NOMO-1 (cell line): ENCODE measurements at regions not wholly inside any gene's neighbourhood (a gene's known extent, or its start where the extent isn't known, plus 50 kb on each side); places are given as distances from the start of the nearest gene placed in this dataset.
"Not testable (repeated sequence)": the region's sequence is repeated elsewhere in the genome, so short reads cannot be mapped to it uniquely, and the experiment has no call there.

Experiments
- DNase-seq, 2 experiments: peaks; one replicate each; lab custom pipeline; 2025; ENCODE audit not compliant: unreplicated experiment in 2 of 2; lab: John Stamatoyannopoulos, UW

DNA sequence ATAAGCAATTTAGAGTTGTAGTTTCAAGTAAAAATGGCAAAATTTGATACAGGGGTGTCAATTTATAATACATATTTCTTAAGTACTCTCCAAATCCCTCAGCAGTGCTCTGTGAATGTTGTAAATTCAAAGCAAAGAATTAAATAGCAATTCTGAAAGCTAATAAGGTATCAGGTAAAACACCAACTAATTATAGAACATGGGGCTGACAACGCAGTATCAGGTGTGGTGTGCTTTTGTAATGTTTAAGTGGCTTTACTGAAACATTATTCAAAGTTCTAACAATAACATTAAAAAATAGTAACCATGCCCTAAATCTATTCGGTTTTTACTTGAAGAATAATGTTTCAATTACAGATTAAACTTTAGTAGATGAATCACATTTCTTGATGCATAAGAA, 1271.2 kb upstream of the ADGRL2 start:
- no peak for DNase-seq

DNA sequence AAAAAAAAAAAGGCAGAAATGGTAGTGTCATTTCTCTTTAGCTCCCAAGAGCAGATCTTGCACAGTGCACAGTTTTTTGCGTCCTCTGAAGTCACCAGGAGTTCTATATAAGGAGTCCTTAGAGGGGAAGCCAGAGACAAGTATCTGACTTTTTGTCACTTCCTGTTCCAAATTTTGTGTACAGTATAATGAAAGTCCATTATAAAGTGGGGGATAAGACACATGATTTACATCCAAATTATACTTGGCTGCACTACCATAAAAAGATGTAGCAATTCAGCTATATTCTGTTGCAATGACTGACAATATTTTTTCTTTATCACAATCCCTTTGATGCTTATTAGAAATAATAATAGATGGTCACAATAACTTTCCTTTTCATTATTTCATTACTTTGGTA, 1276.9 kb upstream of the ADGRL2 start:
- peak; percentile 14 to 24 for DNase-seq

DNA sequence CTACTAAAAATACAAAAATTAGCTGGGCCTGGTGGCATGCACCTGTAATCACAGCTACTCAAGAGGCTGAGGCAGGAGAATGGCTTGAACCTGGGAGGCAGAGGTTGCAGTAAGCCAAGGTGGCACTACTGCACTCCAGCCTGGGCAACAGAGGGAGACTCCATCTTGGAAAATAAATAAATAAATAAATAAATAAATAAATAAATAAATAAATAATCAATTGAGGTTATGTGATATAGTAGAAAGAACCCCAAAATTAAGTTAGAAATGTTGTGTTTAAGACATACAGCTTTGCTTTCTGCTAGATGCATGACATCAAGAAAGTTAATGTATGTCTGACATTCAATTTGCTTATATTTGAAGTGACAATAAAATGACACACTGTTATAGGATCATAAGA, 1277.7 kb upstream of the ADGRL2 start:
- not testable (repeated sequence) for DNase-seq

DNA sequence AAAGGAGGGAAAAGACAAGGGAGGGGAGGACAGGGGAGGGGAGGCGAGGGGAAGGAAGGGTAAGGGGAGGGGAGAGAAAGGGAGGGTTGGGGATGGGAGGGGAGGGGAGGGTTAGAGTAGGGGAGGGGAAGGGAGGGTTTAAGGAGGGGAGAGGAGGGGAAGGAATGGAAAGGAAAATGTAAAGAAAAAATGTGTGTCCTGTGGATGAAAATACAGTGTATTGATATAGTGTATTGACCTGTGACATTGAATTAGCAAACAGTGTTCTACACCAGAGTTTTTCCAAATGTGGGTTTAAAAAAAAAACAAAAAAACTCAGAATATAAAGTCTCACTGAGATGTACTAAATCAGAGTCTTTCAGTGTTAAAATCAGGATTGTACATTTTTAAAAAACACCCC, 1279.8 kb upstream of the ADGRL2 start:
- no peak for DNase-seq

DNA sequence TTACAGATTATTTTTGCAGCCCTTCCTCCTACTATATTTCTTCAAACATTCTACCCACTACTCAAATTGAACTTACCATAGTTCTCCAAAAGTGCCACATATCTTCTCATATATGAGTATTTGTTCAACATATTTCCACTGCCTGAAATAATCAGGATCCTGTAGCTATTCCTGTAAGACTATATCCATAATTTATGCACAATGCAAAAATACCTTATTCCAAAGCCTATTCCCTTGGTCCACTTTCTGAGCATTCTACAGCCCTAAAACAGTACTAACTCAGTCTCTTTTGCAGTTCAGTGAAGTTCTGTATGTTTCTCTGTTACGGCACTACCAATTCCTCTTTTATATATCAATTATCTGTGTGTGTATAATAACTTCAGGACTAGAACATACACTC, 1283.7 kb upstream of the ADGRL2 start:
- no peak for DNase-seq

DNA sequence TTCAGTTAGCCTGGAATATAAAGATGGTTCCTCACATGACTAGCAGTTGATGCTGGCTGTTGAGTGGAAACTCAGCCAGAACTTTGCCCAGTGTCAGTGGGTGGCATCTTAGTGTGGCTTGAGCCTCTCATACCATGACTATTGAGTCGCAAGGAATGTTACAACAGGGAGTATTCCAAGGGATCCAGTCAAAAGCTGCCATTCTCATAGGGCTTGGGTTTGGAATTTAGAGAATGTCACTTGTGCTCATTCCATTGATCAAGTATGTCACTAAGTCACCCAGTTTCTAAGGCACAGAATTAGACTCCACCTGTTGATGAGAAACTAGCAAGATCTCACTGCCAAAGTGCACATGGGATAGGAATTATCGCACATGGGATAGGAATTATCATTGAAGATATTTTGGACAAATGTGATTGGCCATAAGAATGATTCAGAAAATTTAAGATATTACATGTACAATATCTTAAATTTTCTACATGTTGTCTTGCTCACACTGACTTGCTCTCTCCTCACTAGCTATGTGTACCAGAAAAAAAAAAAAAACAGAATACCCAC, 1290.7 kb upstream of the ADGRL2 start:
- DNase-seq = no peak

DNA sequence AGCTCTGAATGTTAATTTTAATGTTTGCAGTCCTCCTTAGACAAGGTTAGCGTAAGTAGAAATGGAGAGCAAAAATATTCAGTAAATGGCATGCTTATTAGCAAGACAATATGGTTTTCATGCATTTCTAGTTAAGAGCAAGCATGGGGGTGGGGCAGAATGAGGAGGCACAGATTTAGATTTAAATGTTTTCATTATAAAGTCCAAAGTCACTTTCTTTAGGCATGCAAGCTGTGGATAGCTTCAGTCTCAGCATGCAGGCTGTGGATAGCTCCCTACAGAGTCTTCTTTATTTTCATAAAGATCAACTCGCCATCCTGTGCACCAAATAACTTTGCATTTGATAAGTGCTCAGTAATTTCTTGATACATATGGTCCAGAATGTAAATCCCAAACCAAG, 1294.5 kb upstream of the ADGRL2 start:
- DNase-seq = no peak

DNA sequence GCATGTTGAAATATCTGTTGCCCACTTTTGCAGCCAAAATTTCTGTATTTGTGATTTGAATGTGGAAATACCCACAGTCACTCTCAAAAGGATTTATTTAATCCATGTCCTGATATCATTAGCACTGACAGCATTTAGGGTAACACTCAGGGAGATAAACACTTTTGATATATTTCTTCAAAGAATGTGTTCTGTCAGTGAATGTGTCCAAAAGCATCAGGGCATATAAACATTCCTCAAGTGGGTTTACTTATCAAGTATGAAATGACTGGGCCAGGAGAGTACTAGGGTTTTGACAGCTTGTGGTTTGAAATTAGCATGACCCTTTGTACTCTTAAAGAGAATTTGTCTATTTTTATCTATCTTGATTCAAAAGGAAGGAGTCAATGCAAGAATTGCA, 1302.1 kb upstream of the ADGRL2 start:
- DNase-seq = no peak

DNA sequence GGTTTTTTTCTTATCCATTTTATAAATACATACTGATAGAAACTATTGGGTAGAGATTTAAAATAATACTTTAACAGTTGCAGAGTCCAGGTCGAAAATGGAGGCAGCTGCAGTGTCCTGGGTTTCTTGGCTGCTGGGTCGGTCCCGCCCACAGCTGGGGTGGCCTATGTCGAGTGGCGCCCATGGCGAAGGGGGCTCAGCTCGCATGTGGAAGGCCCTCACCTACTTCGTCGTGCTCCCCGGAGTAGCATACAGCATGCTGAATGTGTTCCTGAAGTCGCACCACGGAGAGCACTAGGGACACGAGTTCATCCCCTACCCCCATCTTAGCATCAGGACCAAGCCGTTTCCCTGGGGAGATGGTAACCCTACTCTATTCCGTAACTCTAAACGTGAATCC, 1304.9 kb upstream of the ADGRL2 start:
- no peak for DNase-seq

DNA sequence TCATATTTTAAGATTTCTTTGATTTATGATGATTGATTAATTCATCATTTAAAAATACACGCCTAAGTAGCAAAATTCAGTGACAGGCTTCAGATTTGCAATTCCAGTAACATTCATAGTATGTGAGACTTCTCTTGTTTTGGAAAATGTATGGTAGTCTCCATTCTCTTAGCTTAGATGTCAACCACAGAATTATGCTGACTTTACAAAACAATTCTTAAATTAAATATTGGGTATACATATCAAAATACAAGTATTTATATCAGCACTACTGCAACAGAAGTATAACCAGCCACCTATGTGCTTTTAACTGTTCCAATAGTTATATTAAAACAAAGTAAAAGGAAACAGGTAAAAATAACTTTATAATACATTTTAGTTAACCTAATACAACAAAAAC, 1328.6 kb upstream of the ADGRL2 start:
- DNase-seq = no peak

DNA sequence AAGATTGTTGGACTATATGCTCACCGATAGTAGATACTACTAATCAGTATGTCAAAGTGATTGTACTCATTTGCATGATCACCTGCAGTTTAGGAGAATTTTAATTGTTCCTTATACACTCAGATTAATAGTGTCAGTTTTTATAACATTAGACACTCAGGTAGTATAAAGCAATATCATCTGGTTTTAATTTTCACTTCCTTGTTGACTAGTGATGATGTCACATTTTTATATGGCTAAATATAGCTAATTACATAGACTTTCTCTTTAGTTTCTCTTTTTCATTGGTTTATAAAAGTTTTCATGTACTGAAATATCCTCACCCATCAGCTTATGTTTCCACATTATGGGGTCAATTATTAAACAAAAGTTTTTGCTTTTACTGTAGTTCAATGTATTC, 1332.4 kb upstream of the ADGRL2 start:
- peak in 1 of 2 experiments; percentile 2 for DNase-seq

DNA sequence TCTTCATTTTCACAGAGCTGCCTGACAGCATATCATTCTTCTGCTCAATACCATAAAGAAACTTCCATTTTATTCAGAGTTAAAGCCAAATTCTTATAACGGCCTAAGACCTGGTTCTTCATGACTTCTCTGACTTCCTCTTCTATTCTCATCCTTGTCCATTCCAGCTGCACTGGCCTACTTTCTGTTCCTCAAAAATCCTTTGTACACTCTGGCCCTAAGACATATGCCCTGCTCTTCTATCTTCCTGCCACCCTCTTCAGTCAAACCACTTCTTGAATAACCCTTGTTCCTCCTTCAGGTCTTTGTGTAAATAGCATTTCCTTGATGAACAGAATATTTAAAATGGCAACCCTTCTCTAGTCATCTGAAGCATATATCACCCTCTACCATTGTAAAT, 1338.7 kb upstream of the ADGRL2 start:
- peak; percentile 91 to 98 for DNase-seq

DNA sequence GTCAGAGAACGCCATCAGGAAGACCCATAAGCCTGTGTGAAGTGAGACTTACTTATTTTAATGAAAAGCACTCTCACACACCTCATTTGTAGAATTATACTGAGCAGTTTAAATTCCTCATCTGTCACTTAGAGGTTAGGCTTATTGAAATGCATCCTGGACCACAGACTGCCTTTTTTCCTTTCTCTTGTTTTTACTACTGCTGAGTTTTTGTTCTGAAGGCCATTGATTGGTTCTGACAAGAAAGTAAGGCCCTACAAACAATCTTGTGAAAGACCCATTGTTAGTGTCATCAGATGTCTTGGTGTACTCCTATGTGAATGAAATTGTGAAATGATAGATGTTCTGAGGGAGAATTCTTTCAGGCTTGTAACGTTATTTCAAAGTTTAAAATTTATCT, 1343.3 kb upstream of the ADGRL2 start:
- no peak for DNase-seq

DNA sequence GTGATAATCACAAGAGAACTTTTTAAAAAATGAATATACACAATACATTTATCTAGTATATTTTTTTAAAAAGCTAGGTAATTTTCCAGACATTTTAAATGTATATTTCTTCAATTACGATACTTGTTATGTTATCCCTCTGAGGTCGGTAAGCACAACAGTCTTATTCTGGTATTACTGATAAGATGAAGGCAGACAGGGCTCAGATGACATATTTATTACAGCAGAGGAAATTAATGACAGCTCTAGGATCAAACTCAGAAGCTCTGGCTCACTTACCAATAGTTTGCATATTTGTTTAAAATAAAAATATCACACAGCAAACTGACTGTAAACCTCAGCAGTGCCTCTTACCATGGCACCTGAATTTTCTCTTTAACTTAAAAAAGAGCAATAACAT, 1347.0 kb upstream of the ADGRL2 start:
- no peak for DNase-seq

DNA sequence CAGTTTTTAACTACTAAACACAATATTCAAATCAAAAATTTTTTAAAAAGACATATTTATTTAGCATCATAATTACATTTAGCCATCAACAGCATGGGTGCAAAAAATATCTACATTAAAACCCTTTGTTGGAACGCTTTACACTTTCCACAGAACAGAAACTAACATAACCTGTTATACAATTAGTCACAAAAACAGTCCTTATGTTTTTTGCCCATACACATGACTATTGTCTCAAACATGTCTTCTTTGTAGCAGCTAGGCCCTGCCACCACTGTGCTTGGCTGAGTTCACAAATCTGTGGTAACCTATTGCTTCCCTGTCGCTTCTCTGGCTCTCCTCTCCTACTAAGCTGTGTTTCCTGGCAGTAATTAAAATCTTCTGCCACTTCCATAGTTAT, 1350.0 kb upstream of the ADGRL2 start:
- no peak for DNase-seq

DNA sequence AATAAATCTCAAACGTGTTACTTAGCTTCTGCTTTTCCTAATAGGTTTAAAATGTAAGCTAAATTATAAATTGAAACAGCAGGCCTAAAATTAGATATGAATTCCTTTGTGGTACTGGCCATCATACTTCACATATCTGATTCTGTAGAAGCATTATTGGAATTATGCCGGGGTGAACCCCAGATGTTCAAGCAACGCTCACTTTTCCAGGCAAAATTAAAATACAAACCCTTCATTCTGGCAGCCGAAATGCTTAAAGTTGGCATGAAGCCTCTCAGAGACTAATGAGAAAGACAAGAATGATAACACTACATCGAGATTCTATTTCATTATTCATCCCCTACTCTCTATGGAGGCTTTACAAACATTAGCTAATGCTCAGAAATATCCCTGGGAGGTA, 1352.7 kb upstream of the ADGRL2 start:
- no peak for DNase-seq

DNA sequence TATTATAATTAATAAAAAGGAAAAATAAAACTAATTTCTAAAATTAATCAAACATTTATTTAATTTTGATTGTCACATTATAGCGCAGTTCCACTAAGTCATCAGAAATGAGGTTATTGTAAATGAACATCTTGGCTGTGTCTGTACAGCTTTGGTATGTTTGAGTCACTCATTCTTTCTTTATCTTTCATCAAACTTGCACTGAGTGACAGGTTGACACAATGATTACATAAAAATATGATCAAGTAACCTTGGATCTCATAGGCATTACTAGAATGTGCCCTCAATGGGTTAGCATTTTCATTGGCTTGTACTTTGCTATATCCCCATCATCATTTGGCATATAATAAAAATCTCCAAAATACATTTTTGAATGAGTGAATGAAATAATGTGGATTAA, 1353.2 kb upstream of the ADGRL2 start:
- no peak for DNase-seq

DNA sequence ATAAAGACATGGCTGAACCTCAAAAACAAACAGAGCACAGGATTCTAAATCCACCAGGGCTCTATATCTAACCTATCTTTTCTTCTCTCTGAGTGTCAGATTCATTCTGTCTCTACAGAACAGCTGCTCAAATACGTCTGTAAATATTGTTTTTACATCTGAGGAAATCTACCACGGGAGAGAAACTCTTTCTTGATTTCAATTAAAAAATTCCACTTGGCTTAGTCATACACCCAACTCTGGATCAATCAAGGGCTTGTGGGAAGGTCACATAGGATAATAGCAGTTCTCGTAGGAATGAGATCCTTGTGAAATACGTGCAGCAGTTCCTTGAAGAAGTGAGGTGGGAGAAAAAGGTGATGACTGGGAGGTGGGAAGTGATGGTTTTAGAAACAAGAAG, 1355.7 kb upstream of the ADGRL2 start:
- no peak for DNase-seq

DNA sequence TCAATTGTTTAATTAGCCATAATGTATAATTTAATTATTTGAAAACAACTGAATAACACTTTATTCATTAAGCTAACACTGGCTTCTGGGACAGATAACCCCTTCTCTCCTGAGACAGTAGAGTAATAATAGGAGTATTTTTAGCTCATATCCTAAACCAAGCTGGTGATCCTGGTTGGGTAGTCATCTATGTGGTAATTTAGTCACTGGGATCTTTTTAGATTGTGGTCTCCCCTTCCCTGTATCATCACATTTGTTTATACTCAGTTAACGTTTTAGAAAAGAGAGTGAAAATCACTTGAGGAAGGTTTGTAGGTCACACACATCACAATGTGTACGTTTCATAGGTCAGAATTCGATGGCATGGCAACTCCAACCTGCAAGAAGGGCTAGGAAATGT, 1356.6 kb upstream of the ADGRL2 start:
- no peak for DNase-seq

DNA sequence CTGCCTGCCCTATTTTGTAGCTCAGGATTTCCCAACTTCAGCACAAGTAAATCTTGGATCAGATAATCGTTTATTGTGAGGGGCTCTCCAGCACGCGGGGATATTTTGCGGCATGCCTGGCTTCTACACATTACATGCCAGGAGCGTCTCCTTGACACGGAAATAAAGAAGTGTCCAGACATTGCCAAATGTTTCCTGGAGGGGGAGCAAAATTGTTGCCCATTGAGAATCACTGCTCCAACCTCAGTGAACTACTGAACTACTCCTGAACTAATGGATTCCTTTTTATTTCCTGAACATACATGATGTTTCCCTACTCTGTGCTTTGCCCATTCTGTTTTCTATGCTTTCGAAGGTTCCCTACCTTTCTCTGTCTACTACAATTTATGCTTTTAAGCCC, 1359.1 kb upstream of the ADGRL2 start:
- peak; percentile 0 to 3 for DNase-seq

DNA sequence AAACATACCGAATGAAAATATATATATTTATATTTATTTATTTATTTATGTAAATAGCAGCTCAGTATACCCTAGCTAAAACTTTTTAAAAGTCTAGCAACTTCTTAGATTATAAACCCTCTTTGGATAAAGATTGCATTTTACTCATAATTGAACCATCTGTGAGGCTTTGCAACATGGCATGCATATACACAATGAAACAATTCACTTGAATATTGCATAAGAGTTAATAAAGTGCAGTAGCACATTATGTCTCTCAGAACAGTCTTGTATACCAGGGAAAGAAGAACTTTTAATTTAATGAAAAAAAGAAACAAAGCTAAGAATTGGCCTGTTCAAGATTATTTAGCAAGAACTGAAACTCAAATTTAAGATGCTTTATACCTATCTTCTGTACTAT, 1363.9 kb upstream of the ADGRL2 start:
- DNase-seq = no peak

DNA sequence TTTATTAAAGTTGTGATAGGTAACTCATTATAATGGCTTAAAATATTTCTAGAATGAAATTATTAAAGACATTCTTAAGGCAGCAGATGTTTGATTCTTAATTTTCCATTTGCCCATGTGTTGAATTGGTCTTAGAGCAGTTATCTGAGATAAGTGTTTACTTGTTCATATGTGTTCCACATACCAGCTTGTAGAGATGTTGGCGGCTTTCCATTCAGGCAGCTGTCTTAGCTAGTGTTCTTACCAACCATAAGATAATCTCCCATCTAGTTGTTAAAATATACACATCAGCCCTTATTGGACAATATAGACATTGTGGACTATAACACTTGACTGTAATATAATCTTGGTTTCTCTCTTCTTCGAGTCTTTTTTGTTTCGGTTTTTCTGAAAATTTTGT, 1372.9 kb upstream of the ADGRL2 start:
- DNase-seq = no peak

DNA sequence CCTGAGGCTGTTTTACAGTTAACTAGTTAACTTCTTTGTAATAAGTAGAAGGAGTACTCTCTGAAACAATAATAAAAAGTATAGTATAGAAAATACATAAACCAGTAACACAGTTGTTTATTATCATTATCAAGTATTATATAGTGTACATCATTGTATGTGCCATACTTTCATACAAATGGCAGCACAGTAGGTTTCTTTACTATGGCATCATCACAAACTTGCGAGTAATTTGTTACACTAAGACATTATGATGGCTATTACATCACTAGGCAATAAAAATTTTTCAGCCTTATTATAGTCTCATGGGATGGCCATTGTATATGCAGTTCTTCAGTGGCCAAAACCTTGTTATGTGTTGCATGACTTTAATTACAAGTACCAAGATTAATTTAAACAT, 1376.5 kb upstream of the ADGRL2 start:
- DNase-seq = no peak

DNA sequence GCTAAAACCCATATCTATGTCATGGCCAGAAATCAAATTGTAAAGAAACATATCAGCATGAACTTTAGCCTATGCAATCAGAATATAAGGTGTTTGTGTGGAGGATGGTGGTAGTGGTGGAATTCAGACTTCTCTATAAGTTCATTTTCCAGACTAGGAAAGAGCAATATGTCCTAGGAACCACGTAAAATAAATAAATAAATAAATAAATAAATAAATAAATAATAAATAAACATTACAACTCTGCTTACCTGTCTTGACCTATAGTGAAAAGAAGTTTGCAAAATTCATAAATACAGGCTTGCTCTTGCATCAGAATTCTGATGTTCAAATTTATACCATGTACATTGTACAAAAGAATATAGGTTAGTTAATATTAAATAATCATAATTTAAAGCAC, 1382.6 kb upstream of the ADGRL2 start:
- DNase-seq = no peak
